Loucy (cell line): ENCODE measurements at regions not wholly inside any gene's neighbourhood (a gene's known extent, or its start where the extent isn't known, plus 50 kb on each side); places are given as distances from the start of the nearest gene placed in this dataset.

Source experiments
- H2AFZ ChIP-seq: fragments of 200-600 bp; sonication (generic); 2 replicates; pipeline ENCODE4 v1.6.0; 2016; ENCODE audit warnings: antibody characterized with exemption, mild to moderate bottlenecking, low read length, moderate library complexity
- H3F3A ChIP-seq: fragments of 200-600 bp; 2 replicates; pipeline ENCODE4 v1.6.0; 2016; ENCODE audit warnings: antibody characterized with exemption, low read depth, mild to moderate bottlenecking
- H3K27me3 ChIP-seq: fragments of 200-600 bp; sonication (generic); 2 replicates; pipeline ENCODE4 v1.6.1; 2014; ENCODE audit warnings: low read length, mild to moderate bottlenecking; ENCODE audit not compliant: insufficient read depth, poor library complexity, severe bottlenecking
- H3K36me3 ChIP-seq: fragments of 200-600 bp; sonication (generic); 2 replicates; pipeline ENCODE4 v1.6.1; 2016; ENCODE audit warnings: low read length; ENCODE audit not compliant: insufficient read depth
- H3K4me1 ChIP-seq: fragments of 200-600 bp; sonication (generic); 2 replicates; pipeline ENCODE4 v1.5.1; 2014; ENCODE audit warnings: low read length, mild to moderate bottlenecking; ENCODE audit not compliant: insufficient read depth, poor library complexity, severe bottlenecking
- H3K4me2 ChIP-seq: fragments of 200-600 bp; sonication (generic); 2 replicates; pipeline ENCODE4 v1.6.0; 2014; ENCODE audit warnings: antibody characterized with exemption, low read length, low read depth, mild to moderate bottlenecking; ENCODE audit not compliant: poor library complexity, severe bottlenecking
- H3K4me3 ChIP-seq: fragments of 200-600 bp; sonication (generic); 2 replicates; pipeline ENCODE4 v1.5.1; 2014; ENCODE audit warnings: low read length, mild to moderate bottlenecking, mixed read lengths; ENCODE audit not compliant: poor library complexity, severe bottlenecking
- H3K79me2 ChIP-seq: fragments of 200-600 bp; sonication (generic); 2 replicates; pipeline ENCODE4 v1.6.1; 2014; ENCODE audit warnings: low read length; ENCODE audit not compliant: insufficient read depth
- H3K9ac ChIP-seq: fragments of 200-600 bp; sonication (generic); 2 replicates; pipeline ENCODE4 v1.6.0; 2014; ENCODE audit warnings: mild to moderate bottlenecking, low read depth, low read length, moderate library complexity; ENCODE audit not compliant: poor library complexity, severe bottlenecking
- H3K9me2 ChIP-seq: fragments of 200-600 bp; sonication (generic); replicated peaks from 2 replicates; pipeline ENCODE4 v1.6.1; 2016; ENCODE audit warnings: low read depth, low read length, mixed read lengths
- H3K9me3 ChIP-seq: fragments of 200-600 bp; sonication (generic); 2 replicates; pipeline ENCODE4 v1.6.1; 2014; ENCODE audit warnings: mild to moderate bottlenecking, antibody characterized with exemption, low read length, low read depth; ENCODE audit not compliant: insufficient read depth
- H4K20me1 ChIP-seq: fragments of 200-600 bp; sonication (generic); 2 replicates; pipeline ENCODE4 v1.6.0; 2014; ENCODE audit warnings: antibody characterized with exemption, low read length, mild to moderate bottlenecking; ENCODE audit not compliant: insufficient read depth, poor library complexity, severe bottlenecking
- CTCF ChIP-seq: fragments of 200-600 bp; sonication (generic); conservative IDR thresholded peaks from 2 replicates; pipeline ENCODE4 v1.5.1; 2014; ENCODE audit warnings: mild to moderate bottlenecking, antibody characterized with exemption, low read length
- EZH2phosphoT487 ChIP-seq: fragments of 200-600 bp; IDR thresholded peaks from 2 replicates; pipeline ENCODE4 v1.6.1; 2018; ENCODE audit warnings: antibody characterized with exemption, mild to moderate bottlenecking, moderate library complexity, borderline replicate concordance

GRCh38 chr9:87119328-87119881 lies 172.1 kb upstream of the GAS1 start:
- H3K36me3 ChIP-seq: no peaks in the 10 kb centered on the region
- H3K27me3 ChIP-seq: no peaks in the 10 kb centered on the region
- no peak overlapping the region for H2AFZ ChIP-seq
- H3K9me3 ChIP-seq: no peaks in the 10 kb centered on the region
- no peaks in the 10 kb centered on the region for H3K4me1 ChIP-seq
- no peaks in the 10 kb centered on the region for H4K20me1 ChIP-seq
- no peaks in the 10 kb centered on the region for H3K79me2 ChIP-seq
- no peaks in the 10 kb centered on the region for H3F3A ChIP-seq
- H3K9me2 ChIP-seq: no peaks in the 10 kb centered on the region
- TF ChIP-seq CTCF: no peak
- TF ChIP-seq EZH2phosphoT487: no peak
- H3K4me2 ChIP-seq: no peak overlapping the region
- no peak overlapping the region for H3K4me3 ChIP-seq
- no peak overlapping the region for H3K9ac ChIP-seq

DNA sequence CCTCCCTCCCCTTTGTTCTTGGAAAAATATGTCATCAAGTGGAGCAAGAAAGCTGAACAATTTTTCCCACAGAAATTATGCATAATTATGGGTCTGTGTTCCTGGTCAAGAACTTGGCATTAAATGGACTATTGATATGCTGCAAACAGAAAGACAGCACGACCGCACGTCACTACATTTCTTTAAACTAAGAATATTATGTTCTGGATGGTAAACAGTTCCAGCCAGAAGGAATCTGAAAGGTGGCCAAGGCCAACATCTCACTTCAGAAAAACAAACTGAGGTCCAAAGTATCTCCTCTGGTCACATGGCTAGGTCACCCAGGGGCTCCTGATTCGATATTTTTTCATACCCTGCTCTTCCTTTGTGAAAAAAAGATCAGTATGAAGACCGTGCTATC lies 173.3 kb upstream of the GAS1 start:
- Histone ChIP-seq H3K27me3 (no peaks in the 10 kb centered on the region), H2AFZ (no peak overlapping the region), H4K20me1 (no peaks in the 10 kb centered on the region), H3K4me2 (no peak overlapping the region), H3K9me3 (no peaks in the 10 kb centered on the region), H3K79me2 (no peaks in the 10 kb centered on the region), H3K9ac (no peak overlapping the region), H3K4me1 (no peaks in the 10 kb centered on the region), H3K9me2 (no peaks in the 10 kb centered on the region), H3K4me3 (no peak overlapping the region), H3K36me3 (no peaks in the 10 kb centered on the region), H3F3A (no peaks in the 10 kb centered on the region)
- no peak for TF ChIP-seq EZH2phosphoT487
- TF ChIP-seq CTCF: no peak

GRCh38 chr9:87122947-87123685 lies 175.8 kb upstream of the GAS1 start:
- Histone ChIP-seq H3K4me3 (no peak overlapping the region), H3K9me3 (no peaks in the 10 kb centered on the region), H2AFZ (no peak overlapping the region), H3K36me3 (no peaks in the 10 kb centered on the region), H3K4me2 (no peak overlapping the region), H3K9ac (no peak overlapping the region), H3F3A (no peaks in the 10 kb centered on the region), H4K20me1 (no peaks in the 10 kb centered on the region), H3K27me3 (no peaks in the 10 kb centered on the region), H3K4me1 (no peaks in the 10 kb centered on the region), H3K79me2 (no peaks in the 10 kb centered on the region), H3K9me2 (no peaks in the 10 kb centered on the region)
- no peak for TF ChIP-seq EZH2phosphoT487
- no peak for TF ChIP-seq CTCF
